HepG2 (cell line): ENCODE measurements at regions not wholly inside any gene's neighbourhood (a gene's known extent, or its start where the extent isn't known, plus 50 kb on each side); places are given as distances from the start of the nearest gene placed in this dataset.

Experiments
- CEBPG ChIP-seq: IDR thresholded peaks from 2 replicates; pipeline ENCODE4 v1.6.1; 2016
- E2F1 ChIP-seq: sonication (generic); formaldehyde crosslinking; IDR thresholded peaks from 2 replicates; pipeline ENCODE4 v1.5.0; 2020; ENCODE audit warnings: missing genetic modification reagents
- EP300 ChIP-seq, 3 experiments: sonication (generic) in 1 of 3; formaldehyde crosslinking in 1 of 3; IDR thresholded peaks; 2 replicates each; pipeline versions ENCODE4 v1.5.1 to v1.6.1; 2011 to 2020; ENCODE audit warnings: low read depth in 2 of 3, low read length in 2 of 3, borderline replicate concordance in 1 of 3, improper control_type of control experiment in 1 of 3, mild to moderate bottlenecking in 1 of 3, missing genetic modification reagents in 1 of 3, moderate library complexity in 1 of 3
- FOSL2 ChIP-seq: sonication (generic); formaldehyde crosslinking; IDR thresholded peaks from 2 replicates; pipeline ENCODE4 v1.4.0; 2020; ENCODE audit warnings: missing genetic modification reagents
- FOXP1 ChIP-seq, 2 experiments: fragments of 450-650 bp in 1 of 2; IDR thresholded peaks; 2 replicates each; pipeline ENCODE4 v1.6.1; 2017 to 2018; ENCODE audit warnings: antibody characterized with exemption in 1 of 2
- GFI1 ChIP-seq: sonication (generic); formaldehyde crosslinking; IDR thresholded peaks from 2 replicates; pipeline ENCODE4 v1.5.0; 2020; ENCODE audit warnings: missing genetic modification reagents, mild to moderate bottlenecking, borderline replicate concordance
- HDAC2 ChIP-seq: sonication (generic); formaldehyde crosslinking; IDR thresholded peaks from 2 replicates; pipeline ENCODE4 v1.4.0; 2020; ENCODE audit warnings: missing genetic modification reagents
- MED1 ChIP-seq: sonication (generic); formaldehyde crosslinking; IDR thresholded peaks from 2 replicates; pipeline ENCODE4 v1.4.0; 2020; ENCODE audit warnings: missing genetic modification reagents
- NCOA2 ChIP-seq: sonication (generic); formaldehyde crosslinking; IDR thresholded peaks from 2 replicates; pipeline ENCODE4 v1.8.0; 2022; ENCODE audit warnings: inconsistent platforms
- RCOR2 ChIP-seq: IDR thresholded peaks from 2 replicates; pipeline ENCODE4 v1.6.1; 2016; ENCODE audit warnings: missing biosample characterization, missing genetic modification reagents
- RXRB ChIP-seq: IDR thresholded peaks from 2 replicates; pipeline ENCODE4 v1.6.1; 2016; ENCODE audit warnings: borderline replicate concordance, missing genetic modification reagents, missing compliant biosample characterization
- TARDBP ChIP-seq: sonication (generic); formaldehyde crosslinking; IDR thresholded peaks from 2 replicates; pipeline ENCODE4 v1.8.0; 2022; ENCODE audit warnings: mild to moderate bottlenecking, missing genetic modification reagents
- ZUFSP ChIP-seq: sonication (generic); formaldehyde crosslinking; IDR thresholded peaks from 2 replicates; pipeline ENCODE4 v1.9.0; 2021; ENCODE audit warnings: missing genetic modification reagents, mild to moderate bottlenecking, borderline replicate concordance
- TF ChIP-seq, protein P1 (sequence below): sonication (generic); formaldehyde crosslinking; IDR thresholded peaks from 2 replicates; pipeline ENCODE4 v1.5.0; 2020; ENCODE audit warnings: missing genetic modification reagents, mild to moderate bottlenecking, borderline replicate concordance
- TF ChIP-seq, protein P2 (sequence below): IDR thresholded peaks from 2 replicates; pipeline ENCODE4 v1.6.1; 2016; ENCODE audit warnings: missing genetic modification reagents, missing compliant biosample characterization
- TF ChIP-seq, protein P3 (sequence below): IDR thresholded peaks from 2 replicates; pipeline ENCODE4 v1.6.1; 2016
- TF ChIP-seq, protein P4 (sequence below): IDR thresholded peaks from 2 replicates; pipeline ENCODE4 v1.4.0; 2020; ENCODE audit warnings: mild to moderate bottlenecking, missing genetic modification reagents
- TF ChIP-seq, protein P5 (sequence below): IDR thresholded peaks from 2 replicates; pipeline ENCODE4 v1.6.1; 2016; ENCODE audit warnings: low read depth

DNA sequence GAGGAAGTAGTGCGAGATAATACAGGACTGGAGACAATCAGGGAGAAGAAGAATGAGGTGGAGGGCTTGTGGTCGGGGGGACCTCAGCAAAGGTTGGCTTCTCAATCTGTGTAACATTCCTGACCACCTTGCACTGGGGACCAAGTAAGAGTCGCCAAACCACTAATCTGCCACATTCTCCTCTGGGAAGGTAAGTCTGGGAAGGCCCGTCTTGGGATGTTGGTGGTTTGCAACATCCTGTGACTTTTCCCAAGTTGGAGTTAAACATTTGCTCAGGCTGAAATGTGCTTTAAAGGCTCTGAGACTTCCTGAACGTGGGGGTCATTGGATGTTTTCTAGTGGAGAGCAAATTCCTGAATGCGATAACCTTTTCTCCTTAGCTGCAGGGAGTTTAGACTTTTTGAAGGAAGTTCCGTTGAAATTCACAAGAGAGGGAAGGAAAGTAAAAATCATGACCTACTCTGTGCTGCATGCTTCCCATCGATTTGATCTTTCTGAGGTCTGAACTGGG is 325.9 kb downstream of the RPS6KC1 start (continued):
- TF ChIP-seq MED1 (CRISPR knock-in tag) (peak; percentile 71), ZUFSP (CRISPR knock-in tag) (no peak), EP300 (IDR thresholded peaks at IDR 0.05; ENCODE audit: low read depth in 2 of 2, low read length in 2 of 2) (peak in 1 of 2 experiments; percentile 88; a peak in 2 of 4 replicates), EP300 (CRISPR knock-in tag; IDR thresholded peaks at IDR 0.05; ENCODE audit: borderline replicate concordance) (no peak; the same call in 1 of the 2 replicates), FOXP1 (IDR thresholded peaks at IDR 0.05) (no peak), FOXP1 (CRISPR knock-in tag; IDR thresholded peaks at IDR 0.05) (peak; percentile 40; the same call in 1 of the 2 replicates), FOSL2 (0 out of 2 replicates have a peak, but pooled peaks have one; percentile 23), RXRB (CRISPR knock-in tag) (peak; percentile 62; the same call in 1 of the 2 replicates), CEBPG (CRISPR knock-in tag) (peak; percentile 63), GFI1 (CRISPR knock-in tag) (peak; percentile 66; the same call in 1 of the 2 replicates), E2F1 (CRISPR knock-in tag) (no peak), RCOR2 (peak; percentile 64; the same call in 1 of the 2 replicates), NCOA2 (CRISPR knock-in tag) (peak; percentile 80), HDAC2 (peak; percentile 82), TARDBP (peak; percentile 55; the same call in 1 of the 2 replicates)
- TF ChIP-seq, protein P1, sequence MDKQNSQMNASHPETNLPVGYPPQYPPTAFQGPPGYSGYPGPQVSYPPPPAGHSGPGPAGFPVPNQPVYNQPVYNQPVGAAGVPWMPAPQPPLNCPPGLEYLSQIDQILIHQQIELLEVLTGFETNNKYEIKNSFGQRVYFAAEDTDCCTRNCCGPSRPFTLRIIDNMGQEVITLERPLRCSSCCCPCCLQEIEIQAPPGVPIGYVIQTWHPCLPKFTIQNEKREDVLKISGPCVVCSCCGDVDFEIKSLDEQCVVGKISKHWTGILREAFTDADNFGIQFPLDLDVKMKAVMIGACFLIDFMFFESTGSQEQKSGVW (CRISPR knock-in tag): no peak
- TF ChIP-seq, protein P2, sequence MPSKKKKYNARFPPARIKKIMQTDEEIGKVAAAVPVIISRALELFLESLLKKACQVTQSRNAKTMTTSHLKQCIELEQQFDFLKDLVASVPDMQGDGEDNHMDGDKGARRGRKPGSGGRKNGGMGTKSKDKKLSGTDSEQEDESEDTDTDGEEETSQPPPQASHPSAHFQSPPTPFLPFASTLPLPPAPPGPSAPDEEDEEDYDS: peak; percentile 48; the same call in 1 of the 2 replicates
- TF ChIP-seq, protein P3, sequence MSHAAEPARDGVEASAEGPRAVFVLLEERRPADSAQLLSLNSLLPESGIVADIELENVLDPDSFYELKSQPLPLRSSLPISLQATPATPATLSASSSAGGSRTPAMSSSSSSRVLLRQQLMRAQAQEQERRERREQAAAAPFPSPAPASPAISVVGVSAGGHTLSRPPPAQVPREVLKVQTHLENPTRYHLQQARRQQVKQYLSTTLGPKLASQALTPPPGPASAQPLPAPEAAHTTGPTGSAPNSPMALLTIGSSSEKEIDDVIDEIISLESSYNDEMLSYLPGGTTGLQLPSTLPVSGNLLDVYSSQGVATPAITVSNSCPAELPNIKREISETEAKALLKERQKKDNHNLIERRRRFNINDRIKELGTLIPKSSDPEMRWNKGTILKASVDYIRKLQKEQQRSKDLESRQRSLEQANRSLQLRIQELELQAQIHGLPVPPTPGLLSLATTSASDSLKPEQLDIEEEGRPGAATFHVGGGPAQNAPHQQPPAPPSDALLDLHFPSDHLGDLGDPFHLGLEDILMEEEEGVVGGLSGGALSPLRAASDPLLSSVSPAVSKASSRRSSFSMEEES: peak; percentile 67; the same call in 1 of the 2 replicates
- TF ChIP-seq, protein P4, sequence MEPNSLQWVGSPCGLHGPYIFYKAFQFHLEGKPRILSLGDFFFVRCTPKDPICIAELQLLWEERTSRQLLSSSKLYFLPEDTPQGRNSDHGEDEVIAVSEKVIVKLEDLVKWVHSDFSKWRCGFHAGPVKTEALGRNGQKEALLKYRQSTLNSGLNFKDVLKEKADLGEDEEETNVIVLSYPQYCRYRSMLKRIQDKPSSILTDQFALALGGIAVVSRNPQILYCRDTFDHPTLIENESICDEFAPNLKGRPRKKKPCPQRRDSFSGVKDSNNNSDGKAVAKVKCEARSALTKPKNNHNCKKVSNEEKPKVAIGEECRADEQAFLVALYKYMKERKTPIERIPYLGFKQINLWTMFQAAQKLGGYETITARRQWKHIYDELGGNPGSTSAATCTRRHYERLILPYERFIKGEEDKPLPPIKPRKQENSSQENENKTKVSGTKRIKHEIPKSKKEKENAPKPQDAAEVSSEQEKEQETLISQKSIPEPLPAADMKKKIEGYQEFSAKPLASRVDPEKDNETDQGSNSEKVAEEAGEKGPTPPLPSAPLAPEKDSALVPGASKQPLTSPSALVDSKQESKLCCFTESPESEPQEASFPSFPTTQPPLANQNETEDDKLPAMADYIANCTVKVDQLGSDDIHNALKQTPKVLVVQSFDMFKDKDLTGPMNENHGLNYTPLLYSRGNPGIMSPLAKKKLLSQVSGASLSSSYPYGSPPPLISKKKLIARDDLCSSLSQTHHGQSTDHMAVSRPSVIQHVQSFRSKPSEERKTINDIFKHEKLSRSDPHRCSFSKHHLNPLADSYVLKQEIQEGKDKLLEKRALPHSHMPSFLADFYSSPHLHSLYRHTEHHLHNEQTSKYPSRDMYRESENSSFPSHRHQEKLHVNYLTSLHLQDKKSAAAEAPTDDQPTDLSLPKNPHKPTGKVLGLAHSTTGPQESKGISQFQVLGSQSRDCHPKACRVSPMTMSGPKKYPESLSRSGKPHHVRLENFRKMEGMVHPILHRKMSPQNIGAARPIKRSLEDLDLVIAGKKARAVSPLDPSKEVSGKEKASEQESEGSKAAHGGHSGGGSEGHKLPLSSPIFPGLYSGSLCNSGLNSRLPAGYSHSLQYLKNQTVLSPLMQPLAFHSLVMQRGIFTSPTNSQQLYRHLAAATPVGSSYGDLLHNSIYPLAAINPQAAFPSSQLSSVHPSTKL (CRISPR knock-in tag): peak; percentile 79
- TF ChIP-seq, protein P5, sequence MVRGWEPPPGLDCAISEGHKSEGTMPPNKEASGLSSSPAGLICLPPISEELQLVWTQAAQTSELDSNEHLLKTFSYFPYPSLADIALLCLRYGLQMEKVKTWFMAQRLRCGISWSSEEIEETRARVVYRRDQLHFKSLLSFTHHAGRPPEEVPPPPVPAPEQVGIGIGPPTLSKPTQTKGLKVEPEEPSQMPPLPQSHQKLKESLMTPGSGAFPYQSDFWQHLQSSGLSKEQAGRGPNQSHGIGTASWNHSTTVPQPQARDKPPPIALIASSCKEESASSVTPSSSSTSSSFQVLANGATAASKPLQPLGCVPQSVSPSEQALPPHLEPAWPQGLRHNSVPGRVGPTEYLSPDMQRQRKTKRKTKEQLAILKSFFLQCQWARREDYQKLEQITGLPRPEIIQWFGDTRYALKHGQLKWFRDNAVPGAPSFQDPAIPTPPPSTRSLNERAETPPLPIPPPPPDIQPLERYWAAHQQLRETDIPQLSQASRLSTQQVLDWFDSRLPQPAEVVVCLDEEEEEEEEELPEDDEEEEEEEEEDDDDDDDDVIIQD (CRISPR knock-in tag): peak; percentile 61; the same call in 1 of the 2 replicates
